CD4-positive, alpha-beta T cell (primary cell): ENCODE measurements at regions not wholly inside any gene's neighbourhood (a gene's known extent, or its start where the extent isn't known, plus 50 kb on each side); places are given as distances from the start of the nearest gene placed in this dataset.

Source experiments
- ATAC-seq: fragments of 200-7000 bp; cut with Tn5 transposase; one replicate; pipeline ENCODE4 v1.10.0; 2022; ENCODE audit warnings: mild to moderate bottlenecking; ENCODE audit not compliant: poor library complexity
- CTCF ChIA-PET: fragments of 350-600 bp; sonication (Branson Sonifier 250); formaldehyde crosslinking; loops from one replicate; lab custom pipeline; 2021; ENCODE audit warnings: antibody characterized with exemption, inconsistent platforms; lab: Charles Lee
- POLR2A ChIA-PET: fragments of 350-600 bp; sonication (Branson Sonifier 250); formaldehyde crosslinking; loops from one replicate; lab custom pipeline; 2021; ENCODE audit warnings: antibody characterized with exemption, inconsistent platforms; lab: Charles Lee
- DNase-seq, 14 experiments: peaks; one replicate each; pipeline ENCODE4 v3.0.0-alpha.2; 2013 to 2020; ENCODE audit warnings: mixed read lengths in 2 of 14
- H3K27ac ChIP-seq, 2 donors: one replicate each; pipeline versions ENCODE4 v1.5.1 to v1.7.0; 2013; ENCODE audit warnings: low read length in 2 of 2, low read depth in 1 of 2, mild to moderate bottlenecking in 1 of 2
- H3K27me3 ChIP-seq, 2 experiments: 1 replicate in 1 of 2; 2 replicates in 1 of 2; pipeline versions ENCODE4 v1.6.1 to v1.7.0; 2013; ENCODE audit warnings: low read length in 2 of 2, control low read depth in 1 of 2, mild to moderate bottlenecking in 1 of 2, moderate library complexity in 1 of 2; ENCODE audit not compliant: insufficient read depth in 2 of 2, control insufficient read depth in 1 of 2
- H3K36me3 ChIP-seq: one replicate; pipeline ENCODE4 v1.6.1; 2013; ENCODE audit warnings: low read length, control low read depth; ENCODE audit not compliant: insufficient read depth
- H3K4me1 ChIP-seq: one replicate; pipeline ENCODE4 v1.6.1; 2013; ENCODE audit warnings: low read length, control low read depth; ENCODE audit not compliant: insufficient read depth
- H3K4me3 ChIP-seq: one replicate; pipeline ENCODE4 v1.5.1; 2013; ENCODE audit warnings: mild to moderate bottlenecking, low read length, moderate library complexity
- H3K9me3 ChIP-seq, 2 experiments: 1 replicate in 1 of 2; 2 replicates in 1 of 2; pipeline versions ENCODE4 v1.6.1 to v1.7.0; 2013; ENCODE audit warnings: low read length in 2 of 2, mild to moderate bottlenecking in 2 of 2, control low read depth in 1 of 2, moderate library complexity in 1 of 2; ENCODE audit not compliant: control insufficient read depth in 1 of 2, insufficient read depth in 1 of 2
- H3K27ac Mint-ChIP-seq: one replicate; pipeline ENCODE4 v1.8.0; 2020; ENCODE audit warnings: mixed read lengths
- H3K27me3 Mint-ChIP-seq: one replicate; pipeline ENCODE4 v1.8.0; 2021; ENCODE audit warnings: mixed read lengths
- H3K36me3 Mint-ChIP-seq: one replicate; pipeline ENCODE4 v1.8.0; 2021; ENCODE audit warnings: low read depth, mixed read lengths
- H3K4me1 Mint-ChIP-seq: one replicate; pipeline ENCODE4 v1.8.0; 2021; ENCODE audit warnings: low read depth, mixed read lengths
- H3K4me3 Mint-ChIP-seq: one replicate; pipeline ENCODE4 v1.8.0; 2020; ENCODE audit warnings: mild to moderate bottlenecking, mixed read lengths
- H3K9me3 Mint-ChIP-seq: one replicate; pipeline ENCODE4 v1.8.0; 2020; ENCODE audit warnings: mixed read lengths
- CTCF ChIP-seq: fragments of 200-600 bp; IDR thresholded peaks from one replicate; pipeline ENCODE4 v1.8.0; 2022; ENCODE audit warnings: antibody characterized with exemption, mild to moderate bottlenecking
- intact Hi-C, 2 experiments: fragments of 100-400 bp; cut with DNase I in 1 of 2; cut with micrococcal nuclease in 1 of 2; formaldehyde crosslinking; loops; one replicate each; pipeline versions ENCODE4 v1.15.1 to v1.9.0; 2023 to 2025; cut with DNase I, micrococcal nuclease

GRCh38 chr13:111949311-111949710, 117.6 kb upstream of the SOX1 start:
- H3K4me3 ChIP-seq = no peak overlapping the region
- H3K9me3 Mint-ChIP-seq = peaks cover 3% of the 10 kb centered on the region
- H3K4me1 Mint-ChIP-seq = no peaks in the 10 kb centered on the region
- peaks cover 12% of the 10 kb centered on the region for H3K27me3 Mint-ChIP-seq
- no peak overlapping the region for H3K27ac Mint-ChIP-seq
- no peak for DNase-seq
- no peak overlapping the region for H3K4me3 Mint-ChIP-seq
- ChIA-PET POLR2A (no interaction called here), CTCF (no interaction called here)
- H3K27ac ChIP-seq = no peak overlapping the region
- H3K36me3 ChIP-seq = no peaks in the 10 kb centered on the region
- ATAC-seq = no peak
- H3K4me1 ChIP-seq = no peaks in the 10 kb centered on the region
- intact Hi-C loops = no loop called here
- TF ChIP-seq CTCF = no peak
- H3K27me3 ChIP-seq = no peaks in the 10 kb centered on the region
- no peaks in the 10 kb centered on the region for H3K36me3 Mint-ChIP-seq
- H3K9me3 ChIP-seq = peaks cover 0 to 42% of the 10 kb centered on the region in 2 experiments

GRCh38 chr13:111950697-111951096, 116.3 kb upstream of the SOX1 start:
- ATAC-seq (no peak), DNase-seq (no peak)
- Mint-ChIP-seq H3K9me3 (peaks cover 3% of the 10 kb centered on the region), H3K4me3 (no peak overlapping the region), H3K27ac (no peak overlapping the region), H3K4me1 (no peaks in the 10 kb centered on the region), H3K36me3 (no peaks in the 10 kb centered on the region), H3K27me3 (peaks cover 16% of the 10 kb centered on the region)
- ChIA-PET CTCF (no interaction called here), POLR2A (no interaction called here)
- Histone ChIP-seq H3K4me1 (no peaks in the 10 kb centered on the region), H3K27me3 (no peaks in the 10 kb centered on the region), H3K27ac (no peak overlapping the region), H3K36me3 (no peaks in the 10 kb centered on the region), H3K9me3 (peaks cover 0 to 40% of the 10 kb centered on the region in 2 experiments), H3K4me3 (no peak overlapping the region)
- TF ChIP-seq CTCF = no peak
- intact Hi-C loops = no loop called here

- no peak for TF ChIP-seq CTCF
- POLR2A ChIA-PET = no interaction called here
- Mint-ChIP-seq H3K4me3 (no peak overlapping the region), H3K9me3 (peaks cover 3% of the 10 kb centered on the region), H3K27ac (no peak overlapping the region), H3K36me3 (no peaks in the 10 kb centered on the region), H3K27me3 (peaks cover 11% of the 10 kb centered on the region), H3K4me1 (no peaks in the 10 kb centered on the region)
- DNase-seq (no peak), ATAC-seq (no peak)
- intact Hi-C loops = no loop called here
- Histone ChIP-seq H3K4me1 (no peaks in the 10 kb centered on the region), H3K36me3 (no peaks in the 10 kb centered on the region), H3K27me3 (no peaks in the 10 kb centered on the region), H3K27ac (no peak overlapping the region), H3K9me3 (peaks cover 0 to 45% of the 10 kb centered on the region in 2 experiments), H3K4me3 (no peak overlapping the region)
- CTCF ChIA-PET = no interaction called here
Measured at GRCh38 chr13:111952032-111952431, 114.9 kb upstream of the SOX1 start.
